Neural cell (in vitro differentiated cells): ENCODE measurements at regions not wholly inside any gene's neighbourhood (a gene's known extent, or its start where the extent isn't known, plus 50 kb on each side); places are given as distances from the start of the nearest gene placed in this dataset.

ENCODE experiments used
- H2AFZ ChIP-seq: fragments of 200-600, 300-800 bp; sonication (generic), shearing (Covaris generic); 2 replicates; pipeline ENCODE4 v1.6.0; 2014; ENCODE audit warnings: low read depth, mild to moderate bottlenecking, antibody characterized with exemption, low read length, moderate library complexity
- H3F3A ChIP-seq: fragments of 200-600 bp; shearing (Covaris generic); 2 replicates; pipeline ENCODE4 v1.6.1; 2016; ENCODE audit warnings: mild to moderate bottlenecking, moderate library complexity, mixed read lengths, antibody characterized with exemption, low read length; ENCODE audit not compliant: insufficient read depth, poor library complexity, severe bottlenecking
- H3K27ac ChIP-seq: fragments of 200-600, 300-800 bp; sonication (generic), shearing (Covaris generic); 2 replicates; pipeline ENCODE4 v1.5.1; 2014; ENCODE audit warnings: mild to moderate bottlenecking, low read length, moderate library complexity
- H3K27me3 ChIP-seq: fragments of 300-800, 200-600 bp; sonication (generic), shearing (Covaris generic); 2 replicates; pipeline ENCODE4 v1.6.0; 2014; ENCODE audit warnings: mild to moderate bottlenecking, low read depth, low read length, moderate library complexity; ENCODE audit not compliant: insufficient read depth
- H3K36me3 ChIP-seq: fragments of 300-800, 200-600 bp; sonication (generic), shearing (Covaris generic); 2 replicates; pipeline ENCODE4 v1.5.1; 2014; ENCODE audit warnings: mild to moderate bottlenecking, antibody characterized with exemption, low read length, moderate library complexity; ENCODE audit not compliant: insufficient read depth
- H3K4me2 ChIP-seq: fragments of 300-800, 200-600 bp; sonication (generic), shearing (Covaris generic); 2 replicates; pipeline ENCODE4 v1.6.0; 2014; ENCODE audit warnings: mild to moderate bottlenecking, low read length
- H3K4me3 ChIP-seq: fragments of 300-800, 200-600 bp; sonication (generic), shearing (Covaris generic); 2 replicates; pipeline ENCODE4 v1.5.1; 2014; ENCODE audit warnings: mild to moderate bottlenecking, low read length, moderate library complexity
- H3K79me2 ChIP-seq: fragments of 200-600 bp; shearing (Covaris generic); replicated peaks from 2 replicates; pipeline ENCODE4 v1.6.0; 2014; ENCODE audit warnings: mild to moderate bottlenecking, low read length, moderate library complexity; ENCODE audit not compliant: insufficient read depth
- H3K9ac ChIP-seq: fragments of 300-800, 200-600 bp; sonication (generic), shearing (Covaris generic); 2 replicates; pipeline ENCODE4 v1.6.1; 2016; ENCODE audit warnings: mild to moderate bottlenecking, low read length, mixed read lengths
- H3K9me2 ChIP-seq: fragments of 200-600 bp; shearing (Covaris generic); 2 replicates; pipeline ENCODE4 v1.6.1; 2016; ENCODE audit warnings: mild to moderate bottlenecking, low read length, mixed read lengths; ENCODE audit not compliant: insufficient read depth
- H3K9me3 ChIP-seq: fragments of 200-600, 300-800 bp; sonication (generic), shearing (Covaris generic); 2 replicates; pipeline ENCODE4 v1.6.1; 2016; ENCODE audit warnings: mild to moderate bottlenecking, mixed run types, low read length, moderate library complexity, mixed read lengths
- H4K20me1 ChIP-seq: fragments of 200-600 bp; shearing (Covaris generic); 2 replicates; pipeline ENCODE4 v1.6.1; 2016; ENCODE audit warnings: mild to moderate bottlenecking, mixed run types; ENCODE audit not compliant: insufficient read depth
- CTCF ChIP-seq: fragments of 450-650 bp; IDR thresholded peaks from 2 replicates; pipeline ENCODE4 v1.5.1; 2014; ENCODE audit warnings: antibody characterized with exemption, mild to moderate bottlenecking, moderate library complexity; ENCODE audit not compliant: poor library complexity, severe bottlenecking
- EP300 ChIP-seq: fragments of 450-650 bp; conservative IDR thresholded peaks from 2 replicates; pipeline ENCODE4 v1.6.1; 2014; ENCODE audit warnings: antibody characterized with exemption, mild to moderate bottlenecking, moderate library complexity; ENCODE audit not compliant: poor library complexity, severe bottlenecking
- EZH2 ChIP-seq: fragments of 200-600, 300-800 bp; shearing (Covaris generic), sonication (generic); IDR thresholded peaks from 2 replicates; pipeline ENCODE4 v1.6.1; 2014; ENCODE audit warnings: antibody characterized with exemption, low read length, borderline replicate concordance, mild to moderate bottlenecking; ENCODE audit not compliant: insufficient read depth, poor library complexity, severe bottlenecking
- MXI1 ChIP-seq: fragments of 450-650 bp; conservative IDR thresholded peaks from 2 replicates; pipeline ENCODE4 v1.6.1; 2014; ENCODE audit warnings: antibody characterized with exemption, mild to moderate bottlenecking; ENCODE audit not compliant: poor library complexity, severe bottlenecking
- POLR2AphosphoS5 ChIP-seq: IDR thresholded peaks from 2 replicates; pipeline ENCODE4 v1.6.1; 2012
- RAD21 ChIP-seq: fragments of 450-650 bp; conservative IDR thresholded peaks from 2 replicates; pipeline ENCODE4 v1.6.1; 2014; ENCODE audit warnings: antibody characterized with exemption, mild to moderate bottlenecking, moderate library complexity
- REST ChIP-seq: IDR thresholded peaks from 2 replicates; pipeline ENCODE4 v1.6.1; 2012; ENCODE audit warnings: borderline replicate concordance
- SMC3 ChIP-seq: fragments of 450-650 bp; conservative IDR thresholded peaks from 2 replicates; pipeline ENCODE4 v1.6.1; 2014; ENCODE audit warnings: antibody characterized with exemption, mild to moderate bottlenecking, moderate library complexity; ENCODE audit not compliant: poor library complexity
- TAF1 ChIP-seq: IDR thresholded peaks from 2 replicates; pipeline ENCODE4 v1.6.1; 2012; ENCODE audit warnings: low read depth

- Histone ChIP-seq H2AFZ (no peak overlapping the region), H3K27me3 (no peaks in the 10 kb centered on the region), H3K9me2 (no peaks in the 10 kb centered on the region), H3F3A (no peaks in the 10 kb centered on the region), H3K79me2 (no peaks in the 10 kb centered on the region), H3K9ac (no peak overlapping the region), H4K20me1 (no peaks in the 10 kb centered on the region), H3K4me3 (no peak overlapping the region), H3K36me3 (no peaks in the 10 kb centered on the region), H3K9me3 (no peaks in the 10 kb centered on the region), H3K27ac (no peak overlapping the region), H3K4me2 (no peak overlapping the region)
- TF ChIP-seq POLR2AphosphoS5 (no peak), CTCF (no peak), RAD21 (no peak), REST (no peak), EP300 (no peak), TAF1 (no peak), EZH2 (no peak), MXI1 (no peak), SMC3 (no peak)
Measured at GRCh38 chr17:65395924-65396323, 165.5 kb downstream of the AXIN2 start.

- Histone ChIP-seq H3K4me3 (no peak overlapping the region), H3K79me2 (no peaks in the 10 kb centered on the region), H2AFZ (no peak overlapping the region), H3K9me2 (no peaks in the 10 kb centered on the region), H3K27ac (no peak overlapping the region), H3K9me3 (no peaks in the 10 kb centered on the region), H3K4me2 (no peak overlapping the region), H3F3A (no peaks in the 10 kb centered on the region), H3K36me3 (no peaks in the 10 kb centered on the region), H3K27me3 (no peaks in the 10 kb centered on the region), H4K20me1 (no peaks in the 10 kb centered on the region), H3K9ac (no peak overlapping the region)
- TF ChIP-seq EZH2 (no peak), SMC3 (no peak), EP300 (no peak), TAF1 (no peak), POLR2AphosphoS5 (no peak), CTCF (no peak), RAD21 (no peak), MXI1 (no peak), REST (no peak)
Measured at GRCh38 chr17:65394811-65395472, 166.5 kb downstream of the AXIN2 start.
